HG03460 (cell line): ENCODE measurements at regions not wholly inside any gene's neighbourhood (a gene's known extent, or its start where the extent isn't known, plus 50 kb on each side); places are given as distances from the start of the nearest gene placed in this dataset.

ENCODE experiments used
- ATAC-seq: cut with Tn5 transposase; IDR thresholded peaks from one replicate; pipeline ENCODE4 v1.9.1; 2021; ENCODE audit not compliant: unreplicated experiment

DNA sequence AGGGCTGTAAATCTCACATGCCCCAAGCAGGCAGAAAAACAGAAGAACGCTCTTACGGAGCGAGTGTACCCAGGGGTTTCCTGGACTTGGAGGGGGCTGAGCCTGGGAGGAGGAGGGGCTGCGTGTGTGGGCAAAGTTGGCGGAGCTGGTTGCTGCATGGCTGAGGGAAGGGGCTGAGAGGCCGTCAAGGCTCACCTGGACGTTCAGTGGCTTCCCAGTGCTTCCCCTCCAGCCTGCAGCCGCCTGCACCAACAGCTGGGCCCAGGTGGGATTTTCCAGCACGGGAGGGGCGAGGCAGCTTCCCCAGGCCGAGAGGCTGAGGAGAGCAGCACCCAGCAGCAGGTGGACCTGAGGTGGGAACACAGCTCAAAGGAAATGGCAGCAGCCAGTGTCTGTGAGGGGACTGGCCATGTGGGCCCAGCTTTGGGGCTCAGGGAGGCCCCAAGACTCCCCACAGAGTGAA lies 70.6 kb upstream of the CTDP1 start:
- ATAC-seq, result no peak

GRCh38 chr18:79609841-79610281 lies 69.7 kb upstream of the CTDP1 start:
- ATAC-seq, result no peak

- no peak for ATAC-seq
Observed at GRCh38 chr18:79610461-79611039, 69.1 kb upstream of the CTDP1 start.

GRCh38 chr18:79611040-79611681 lies 68.4 kb upstream of the CTDP1 start:
- no peak for ATAC-seq

DNA sequence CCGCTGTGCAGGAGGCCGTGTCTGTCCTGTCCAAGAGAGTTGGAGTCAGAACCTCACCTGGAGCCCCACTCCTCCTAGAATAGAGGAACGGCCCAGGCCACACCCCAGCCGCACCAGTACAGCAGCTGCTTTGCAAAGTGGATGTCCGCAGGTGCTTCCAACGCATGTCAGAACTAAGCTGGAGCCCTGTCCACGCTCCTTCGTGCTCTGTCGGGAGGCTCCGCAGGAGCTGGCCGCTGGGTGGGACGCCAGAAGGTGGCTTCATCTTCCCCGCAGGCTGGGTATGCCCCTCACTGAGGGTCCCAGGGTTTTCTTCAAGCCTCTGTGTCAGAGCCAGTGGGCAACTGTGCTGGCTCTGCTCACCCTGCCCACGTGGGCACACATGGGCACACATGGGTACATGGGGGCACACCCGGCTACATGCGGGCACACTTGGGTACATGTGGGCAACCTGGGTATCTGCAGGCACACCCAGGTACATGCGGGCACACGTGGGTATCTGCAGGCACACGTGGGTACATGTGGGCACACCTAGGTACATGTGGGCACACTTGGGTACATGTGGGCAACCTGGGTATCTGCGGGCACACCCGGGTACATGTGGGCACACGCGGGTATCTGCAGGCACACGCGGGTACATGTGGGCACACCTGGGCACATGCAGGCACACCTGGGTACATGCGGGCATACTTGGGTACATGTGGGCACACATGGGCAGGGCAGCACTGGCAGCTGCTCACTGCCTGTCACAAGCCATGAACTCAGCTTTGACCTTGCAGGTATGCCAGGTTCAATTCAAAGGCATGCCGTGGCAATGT lies 67.1 kb upstream of the CTDP1 start:
- ATAC-seq, result no peak

DNA sequence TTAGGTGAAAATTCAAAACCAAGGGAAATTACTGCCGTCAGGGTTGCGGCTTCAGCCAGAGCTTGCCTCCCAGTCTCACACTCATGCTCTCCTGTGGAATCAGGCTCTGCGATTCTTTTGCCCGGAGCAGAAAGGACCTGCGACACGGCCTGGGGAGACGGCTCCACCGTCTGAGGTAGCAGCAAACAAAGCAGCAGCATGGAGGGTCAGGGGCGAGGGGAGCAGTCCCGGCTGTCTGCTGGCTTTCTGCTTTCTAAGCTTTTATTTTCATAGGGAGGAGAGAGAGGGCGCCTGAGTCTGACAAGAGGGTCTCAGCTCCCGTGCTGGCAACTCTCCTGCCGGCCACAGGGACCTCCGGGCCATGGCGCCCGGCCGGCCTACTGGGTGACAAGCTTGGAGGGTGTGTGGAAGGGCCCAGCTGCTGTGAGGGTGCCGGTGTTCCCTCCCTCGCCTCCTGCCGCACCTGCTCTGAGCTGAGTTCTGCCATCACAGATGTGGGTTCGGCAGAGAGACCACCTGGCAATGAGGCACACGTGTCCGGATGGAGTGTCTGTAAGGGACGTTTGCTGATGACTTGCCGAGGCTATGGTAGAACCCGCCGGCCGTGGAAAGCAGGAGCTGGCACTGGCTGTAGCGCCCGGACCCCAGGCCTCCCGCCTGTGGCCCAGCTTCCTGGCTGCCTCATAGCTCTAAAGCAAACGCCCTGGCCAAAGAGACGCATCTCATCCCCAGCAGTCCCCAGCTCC lies 66.2 kb upstream of the CTDP1 start:
- no peak for ATAC-seq

- no peak for ATAC-seq
Observed at GRCh38 chr18:79614211-79614955, 65.2 kb upstream of the CTDP1 start.

GRCh38 chr18:79615091-79615490 lies 64.5 kb upstream of the CTDP1 start:
- ATAC-seq, result no peak

DNA sequence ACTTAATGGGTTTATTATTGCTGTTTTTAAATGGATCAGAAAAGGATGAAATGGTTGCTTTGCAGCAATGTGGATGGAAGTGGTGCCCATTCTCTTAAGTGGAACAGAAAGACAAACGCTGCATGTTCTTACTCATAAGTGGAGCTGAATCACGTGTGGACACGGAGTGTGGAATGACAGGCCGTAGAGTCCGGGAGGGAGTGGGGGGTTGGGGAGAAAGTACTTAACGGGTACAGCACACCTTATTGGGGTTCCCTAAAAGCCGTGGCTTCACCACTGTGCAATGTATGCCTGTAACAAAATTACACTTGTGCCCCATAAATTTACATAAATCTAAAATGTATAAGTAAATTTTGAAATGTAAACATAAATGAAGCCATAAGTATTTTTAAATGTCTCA lies 64.0 kb upstream of the CTDP1 start:
- ATAC-seq, result no peak

- ATAC-seq, result no peak
Observed at GRCh38 chr18:79616651-79617510, 62.7 kb upstream of the CTDP1 start.

DNA sequence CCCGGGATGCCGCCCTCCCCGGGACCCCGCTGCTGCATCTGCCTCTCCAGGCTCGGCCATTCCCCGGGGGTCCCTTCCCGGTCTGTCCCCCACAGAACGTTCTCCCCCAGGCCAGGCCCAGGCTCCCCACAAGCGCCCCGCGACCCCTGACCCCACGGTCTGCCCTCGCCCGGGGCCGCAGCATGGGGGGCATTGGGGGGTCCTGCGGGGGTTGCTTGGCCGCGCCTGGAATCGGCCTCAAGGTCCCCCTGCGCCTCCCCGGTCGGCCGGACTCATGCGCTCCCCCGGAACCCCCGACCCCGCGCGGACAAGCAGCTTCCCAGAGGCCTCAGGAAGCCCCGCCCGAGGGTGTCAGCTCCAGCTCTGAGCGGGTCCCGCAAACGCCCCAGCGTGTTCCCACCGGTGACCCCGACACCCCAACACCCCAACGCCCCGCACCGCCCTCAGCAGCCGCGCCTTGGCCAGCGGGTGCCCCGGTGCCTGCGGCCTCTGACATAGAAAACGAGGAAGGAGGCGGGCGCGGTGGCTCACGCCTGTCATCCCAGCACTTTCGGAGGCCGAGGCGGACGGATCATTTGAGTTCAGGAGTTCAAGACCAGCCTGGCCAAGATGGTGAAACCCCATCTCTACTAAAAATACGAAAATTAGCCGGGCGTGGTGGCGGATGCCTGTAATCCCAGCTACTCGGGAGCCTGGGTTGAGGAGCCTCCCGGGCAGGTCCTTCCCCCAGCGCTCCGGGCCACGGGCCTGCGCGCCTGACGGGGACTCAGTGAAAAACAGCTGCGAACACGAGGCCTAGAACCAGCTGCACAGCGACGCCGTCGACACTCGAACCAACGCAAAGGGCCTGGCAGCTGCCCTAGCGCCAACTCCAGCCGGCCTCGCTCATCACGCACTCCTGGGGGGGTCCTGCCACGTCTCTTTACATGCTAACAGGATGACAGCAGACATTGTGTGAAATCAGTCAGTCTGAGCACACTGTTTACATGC lies 61.8 kb upstream of the CTDP1 start:
- no peak for ATAC-seq

GRCh38 chr18:79620576-79621165 lies 58.9 kb upstream of the CTDP1 start:
- no peak for ATAC-seq

DNA sequence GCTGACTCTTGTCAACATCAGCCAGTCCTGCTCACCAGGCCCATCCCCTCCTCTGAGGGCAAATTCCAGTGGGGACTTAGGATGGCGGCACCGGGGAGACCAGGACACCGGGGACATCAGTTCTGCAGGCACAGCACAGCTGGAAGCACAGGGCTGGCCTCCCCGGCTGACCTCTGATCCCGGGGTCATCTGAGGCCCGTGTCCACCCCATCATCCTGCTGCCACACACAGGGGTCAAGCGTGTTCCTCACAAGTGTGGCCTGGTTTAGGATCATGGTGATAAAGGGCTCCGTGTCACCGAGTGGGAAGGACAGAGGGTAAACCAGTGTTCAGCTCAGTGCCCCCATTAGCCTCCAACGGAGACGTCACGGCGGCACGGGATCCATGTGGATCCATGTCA lies 58.1 kb upstream of the CTDP1 start:
- no peak for ATAC-seq

- no peak for ATAC-seq
Observed at GRCh38 chr18:79622004-79622403, 57.6 kb upstream of the CTDP1 start.

DNA sequence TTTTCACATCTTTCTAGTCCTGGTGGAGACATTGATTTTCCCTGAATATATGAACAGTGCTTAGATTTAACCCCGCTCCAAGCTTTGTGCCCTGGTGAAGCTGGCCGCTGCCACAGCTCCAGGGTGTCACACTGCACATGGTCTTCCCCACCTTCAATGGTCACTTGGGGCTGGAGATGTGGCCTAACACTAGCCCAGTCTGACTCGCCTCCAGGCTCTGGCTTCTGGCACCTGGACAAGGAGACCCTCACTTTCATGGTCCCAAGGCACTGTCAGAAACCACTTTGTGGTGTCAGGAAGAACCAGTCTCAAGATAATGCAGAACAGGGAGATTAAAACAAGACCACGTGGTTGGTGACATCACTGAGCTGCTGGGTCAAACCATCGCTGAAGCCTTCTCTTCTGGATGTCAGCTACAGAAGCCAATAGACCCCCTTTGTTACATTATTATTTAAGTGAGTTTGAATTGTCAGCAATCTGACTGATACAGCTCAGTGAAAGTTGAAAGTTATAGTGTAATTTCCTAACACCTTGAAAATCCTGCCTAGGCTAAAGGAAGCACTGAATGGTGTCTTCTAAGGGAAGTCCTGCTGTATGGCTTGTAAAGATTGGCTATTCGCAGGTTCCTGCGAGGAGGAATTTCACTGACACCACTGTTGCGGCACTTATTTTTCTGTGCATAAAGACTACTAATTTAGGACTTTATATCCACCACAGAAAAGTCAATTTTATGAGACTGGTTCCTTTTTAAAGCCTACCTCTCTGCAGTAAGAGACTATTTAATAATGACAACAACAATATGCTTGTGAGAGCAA lies 55.0 kb upstream of the CTDP1 start:
- ATAC-seq, result no peak

- peak; percentile 76 for ATAC-seq
Observed at GRCh38 chr18:79625195-79625923, 54.2 kb upstream of the CTDP1 start.
